ENCODE measurements at regions not wholly inside any gene's neighbourhood (a gene's known extent, or its start where the extent isn't known, plus 50 kb on each side); places are given as distances from the start of the nearest gene placed in this dataset.

DNA sequence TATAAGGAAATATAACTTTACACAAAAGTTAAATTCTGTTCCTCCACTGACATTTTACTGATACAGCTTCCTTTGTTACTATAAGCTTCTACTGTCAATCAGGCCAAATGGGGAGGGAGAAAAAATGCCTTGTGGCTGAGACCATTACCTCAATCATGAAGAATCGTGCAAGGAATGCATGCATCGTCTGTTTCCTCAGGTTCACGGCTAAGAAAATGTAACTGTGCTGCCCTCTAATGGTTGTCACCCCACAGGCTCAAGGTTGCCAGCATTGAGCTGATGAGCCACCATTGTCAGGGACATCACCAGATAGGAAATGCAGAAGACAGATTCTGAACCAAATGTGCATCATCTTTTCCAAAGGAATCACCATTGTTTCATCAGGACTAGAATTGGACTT, 426.9 kb downstream of the CDH2 start:
- DNase-seq, result peak; percentile 88

DNA sequence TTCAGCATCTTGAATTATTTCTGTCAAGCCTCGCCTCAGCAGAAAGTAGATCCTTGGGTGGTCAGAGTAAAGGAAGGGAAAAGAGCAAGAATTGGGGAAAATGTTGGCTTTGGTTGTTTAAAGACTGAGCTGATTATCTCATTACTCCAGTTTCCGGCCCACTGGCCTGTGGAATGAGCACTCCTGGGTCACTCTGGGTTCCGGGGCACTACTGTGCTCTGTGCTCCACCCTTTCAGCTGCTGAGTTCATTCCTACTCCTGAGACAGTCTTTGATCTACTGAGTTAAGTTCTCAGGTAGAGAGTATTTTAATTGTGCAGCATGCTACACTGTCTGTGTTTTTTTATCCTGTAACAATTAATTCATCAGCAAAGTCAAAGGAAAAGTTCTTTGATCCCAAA, 427.7 kb downstream of the CDH2 start:
- DNase-seq, result no peak

DNA sequence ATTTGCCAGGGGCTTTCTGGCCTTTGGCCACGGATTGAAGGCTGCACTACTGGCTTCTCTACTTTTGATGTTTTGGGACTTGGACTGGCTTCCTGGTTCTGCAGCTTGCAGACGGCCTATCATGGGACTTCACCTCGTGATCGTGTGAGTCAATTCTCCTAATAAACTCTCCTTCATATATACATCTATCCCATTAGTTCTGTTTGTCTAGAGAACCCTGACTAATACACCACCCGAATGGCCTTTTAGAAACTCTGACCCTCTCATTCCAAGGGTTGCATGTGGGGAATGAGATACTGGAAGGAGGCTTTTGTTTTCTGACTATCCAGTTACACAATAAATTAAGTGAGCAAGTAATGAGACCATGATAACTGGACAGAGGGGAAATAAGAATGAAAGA, 430.7 kb downstream of the CDH2 start:
- DNase-seq, result no peak

DNA sequence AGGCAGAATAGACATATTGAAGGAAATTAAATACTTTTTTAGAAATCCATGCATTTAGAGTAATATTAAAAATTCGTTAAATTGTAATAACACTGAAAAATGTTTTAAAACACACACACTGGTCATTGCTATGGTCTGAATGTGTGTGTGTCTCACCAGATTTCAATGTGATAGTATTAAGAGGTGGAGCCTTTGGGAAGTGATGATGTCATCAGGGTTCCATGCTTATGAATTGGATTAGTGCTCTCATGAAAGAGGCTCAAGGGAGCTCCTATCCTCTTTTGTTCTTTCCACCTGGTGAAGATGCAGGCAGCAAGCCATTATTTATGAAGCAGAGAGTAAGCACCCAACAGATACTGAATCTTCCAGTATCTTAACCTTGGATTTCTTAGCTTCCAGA, 441.8 kb downstream of the CDH2 start:
- DNase-seq, result no peak

DNA sequence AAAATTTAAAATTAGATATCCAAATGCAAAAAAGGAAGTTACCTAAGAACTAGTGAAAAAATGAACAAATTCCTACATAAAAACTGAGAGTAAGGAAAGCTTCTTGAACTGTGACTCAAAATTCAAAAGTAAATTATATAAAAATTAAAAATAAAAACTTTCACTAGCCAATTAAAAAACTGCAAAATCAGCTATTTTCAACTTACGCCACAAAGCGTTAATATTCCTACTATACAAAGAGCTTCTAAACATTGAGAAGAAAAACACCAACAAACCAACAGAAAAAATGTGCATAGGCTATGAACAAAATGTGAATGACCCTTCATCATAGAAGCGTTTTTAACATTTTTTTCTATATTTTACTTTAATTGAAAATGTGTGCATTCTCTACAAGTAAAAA, 445.7 kb downstream of the CDH2 start:
- DNase-seq, result no peak

DNA sequence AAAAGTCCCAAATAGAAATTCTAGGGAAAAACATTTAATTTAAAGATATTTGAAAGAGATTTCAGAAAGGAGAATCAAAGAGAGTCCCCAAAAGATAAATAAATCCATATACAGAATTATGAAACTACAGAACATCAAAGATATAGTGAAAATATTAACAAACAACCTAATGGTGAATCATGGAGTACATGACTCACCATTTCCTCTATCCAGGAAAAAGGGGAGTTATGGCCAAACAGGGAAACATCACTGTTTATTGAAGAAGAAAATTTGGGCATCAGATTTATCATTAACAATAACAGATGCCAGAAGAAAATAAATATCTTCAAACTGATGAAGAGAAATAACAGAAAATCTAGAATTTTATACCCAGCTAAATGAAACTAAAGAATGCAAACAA, 448.3 kb downstream of the CDH2 start:
- no peak for DNase-seq

DNA sequence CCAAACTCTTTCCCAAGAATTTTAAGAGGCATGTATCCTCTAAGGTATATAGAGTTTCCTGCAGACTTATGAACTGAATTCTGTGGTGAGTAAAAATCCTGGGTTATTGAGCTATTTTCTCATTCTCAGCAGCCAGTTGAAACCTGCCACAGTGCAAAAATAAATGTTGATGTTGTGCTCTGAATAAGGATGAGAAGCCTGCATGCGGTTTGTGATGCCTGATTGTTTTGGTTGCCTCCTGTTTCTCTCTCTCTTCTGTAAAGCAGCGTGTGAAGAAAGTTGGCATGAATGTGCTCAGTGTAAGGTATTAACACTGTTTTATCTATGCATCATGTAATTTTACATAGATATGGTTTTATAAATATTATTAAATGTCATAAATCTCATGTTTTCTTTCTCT, 452.6 kb downstream of the CDH2 start:
- DNase-seq, result no peak

DNA sequence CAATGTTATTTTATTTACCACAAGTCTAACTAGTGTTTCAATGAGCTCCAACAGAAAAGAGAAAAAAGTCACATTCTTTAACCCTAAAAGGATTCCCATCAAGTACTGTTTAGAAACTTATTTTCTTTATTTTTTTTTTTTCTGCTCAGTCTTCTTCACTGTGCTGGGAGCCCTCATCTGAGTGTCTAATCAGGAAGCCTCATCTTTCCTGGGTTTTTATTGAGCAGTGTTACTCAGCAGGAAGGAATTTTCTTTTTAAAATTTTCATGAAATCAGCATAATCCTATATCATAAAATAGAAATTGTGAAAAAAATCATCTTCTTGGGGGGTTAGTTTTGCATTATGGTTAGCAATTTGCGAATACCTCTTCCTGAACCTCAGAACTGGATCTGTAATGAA, 453.8 kb downstream of the CDH2 start:
- DNase-seq, result no peak

DNA sequence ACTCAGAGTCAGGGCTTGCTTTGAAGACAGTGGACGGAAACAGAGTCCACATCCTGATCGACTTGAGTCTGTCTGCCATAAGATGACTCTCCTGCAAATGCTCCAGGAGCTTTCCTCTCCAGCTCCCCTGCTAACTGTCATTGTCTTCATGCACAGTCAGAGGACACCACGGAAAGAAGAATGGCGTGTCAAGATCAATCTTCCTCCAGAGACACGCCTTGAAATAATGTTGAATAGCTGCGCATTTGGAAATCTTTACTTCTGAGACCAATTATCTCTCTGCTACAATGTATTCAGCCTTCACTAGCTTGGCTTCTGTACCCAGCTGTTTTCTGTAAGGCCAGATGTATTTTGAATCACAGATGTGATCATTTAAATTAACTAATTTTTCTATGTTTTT, 457.2 kb downstream of the CDH2 start:
- DNase-seq, result no peak

DNA sequence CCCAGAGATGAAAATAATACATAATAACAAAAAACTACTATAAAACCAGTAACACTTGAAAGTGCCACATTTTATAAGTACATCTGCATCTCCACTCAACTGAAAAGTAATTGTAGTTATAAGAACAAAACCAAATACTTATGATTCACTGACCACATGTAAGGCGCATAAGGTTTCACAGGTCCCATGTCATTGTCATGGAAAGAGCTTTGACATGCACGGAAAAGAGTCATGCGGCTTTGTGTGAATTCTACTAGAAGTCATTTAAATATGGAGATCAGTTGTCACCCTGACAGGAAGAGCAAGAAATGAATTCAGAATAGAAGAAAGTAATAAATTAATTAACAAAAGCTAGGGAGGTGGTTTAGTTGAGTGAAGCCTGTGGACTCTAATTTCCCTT, 459.1 kb downstream of the CDH2 start:
- DNase-seq, result no peak

DNA sequence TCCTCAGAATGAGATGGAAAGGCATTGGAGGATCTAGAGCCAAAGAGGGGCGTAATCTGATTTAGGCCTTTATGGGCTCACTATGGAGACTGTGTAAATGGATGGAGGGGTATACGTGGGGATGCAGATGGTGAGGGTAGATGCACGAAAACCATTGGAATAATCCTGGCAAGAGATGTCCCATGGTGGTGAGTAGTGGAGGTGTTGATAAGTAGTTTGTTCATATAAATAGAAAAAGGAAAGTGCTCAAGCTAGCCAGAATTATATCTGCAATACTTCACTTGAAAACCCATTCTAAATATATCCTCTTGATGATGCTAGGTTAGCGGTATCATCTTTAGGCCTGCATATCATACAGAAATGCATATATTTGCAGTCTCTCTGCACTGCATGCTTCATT, 459.7 kb downstream of the CDH2 start:
- DNase-seq, result no peak

DNA sequence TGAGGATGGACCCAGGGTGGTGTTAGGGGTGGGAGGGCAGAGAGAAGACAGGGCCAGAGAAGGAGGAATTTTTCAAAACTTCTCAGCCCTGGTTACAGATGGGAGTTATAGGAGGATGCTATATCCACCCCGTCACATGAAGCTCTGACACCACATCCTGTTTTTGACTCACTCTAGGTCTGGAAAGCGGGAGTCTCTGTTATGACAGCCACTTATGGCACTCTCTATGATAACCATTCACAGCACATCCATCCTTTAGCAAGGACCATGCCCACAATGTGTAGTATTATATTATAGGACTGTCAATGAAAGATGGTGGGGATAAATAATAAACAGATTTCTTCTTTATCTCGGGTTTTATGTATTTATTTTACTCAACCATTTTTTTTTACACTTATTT, 461.2 kb downstream of the CDH2 start:
- DNase-seq, result no peak

DNA sequence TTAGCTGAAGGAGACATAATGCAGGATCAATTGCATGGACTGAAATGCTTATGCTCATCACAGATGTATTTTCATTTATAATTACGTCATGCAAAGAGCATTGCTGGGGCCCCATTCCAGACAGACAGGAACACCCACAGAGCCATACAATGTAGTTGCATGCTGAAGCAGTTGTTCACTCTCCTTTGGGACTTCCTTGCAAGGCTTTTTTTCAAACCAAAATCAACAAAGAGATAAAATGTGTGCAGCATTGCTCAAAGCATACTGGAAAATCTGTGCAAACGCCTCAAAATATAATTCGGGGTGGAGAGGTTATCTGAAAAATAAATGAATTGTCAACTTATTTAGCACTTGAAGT, 463.2 kb downstream of the CDH2 start:
- DNase-seq, result no peak

DNA sequence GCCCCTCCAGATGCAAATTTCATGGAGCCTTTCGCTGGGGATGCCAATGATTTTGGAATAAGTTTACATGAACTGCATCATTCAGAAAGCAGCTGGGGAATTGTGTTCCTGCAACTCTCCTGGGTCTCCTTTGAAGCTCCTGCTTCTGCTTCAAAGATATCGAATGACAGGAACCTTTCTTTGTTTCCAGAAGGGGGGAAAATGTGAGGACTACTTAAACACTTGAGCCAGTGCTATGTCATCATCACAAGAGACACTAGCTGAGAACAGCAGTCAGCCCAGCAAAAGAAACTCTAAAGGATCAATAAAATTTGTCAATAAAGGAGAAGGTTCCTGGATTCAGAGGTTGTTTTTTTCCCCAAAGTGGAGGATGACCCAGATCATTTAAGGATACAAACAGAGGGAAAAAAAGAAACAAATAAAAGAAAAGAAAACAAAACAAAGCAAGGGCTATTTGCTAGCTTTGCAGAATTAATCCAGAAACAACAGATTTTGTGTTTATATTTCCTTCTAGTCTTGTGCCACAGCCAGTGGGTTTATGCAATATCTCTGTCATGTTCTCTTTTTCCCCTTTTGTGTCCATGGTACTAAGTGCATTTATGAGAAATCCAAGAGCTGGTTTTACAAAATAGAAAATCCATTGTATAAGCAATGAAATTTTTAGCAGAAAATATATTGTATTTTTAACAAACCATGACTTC, 463.7 kb downstream of the CDH2 start:
- no peak for DNase-seq

DNA sequence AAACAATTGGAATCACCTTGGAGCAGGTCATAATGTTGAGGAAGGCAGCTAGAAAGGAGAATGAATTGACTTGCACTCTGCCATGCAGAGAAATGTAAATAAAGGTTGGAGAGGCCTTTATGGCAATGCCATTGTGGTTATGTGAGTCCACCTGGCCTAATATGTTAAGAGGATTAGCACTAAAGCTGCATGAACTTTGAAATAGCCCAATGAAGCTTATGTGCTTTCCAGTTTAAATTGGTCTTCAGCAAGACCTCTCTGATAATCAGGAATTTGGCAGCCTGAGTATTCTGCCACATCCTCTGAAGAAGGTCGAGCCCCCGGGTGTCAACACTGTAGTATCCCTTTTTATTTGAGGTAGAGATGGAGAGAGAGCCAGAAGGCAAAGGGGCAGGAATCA, 464.9 kb downstream of the CDH2 start:
- no peak for DNase-seq

DNA sequence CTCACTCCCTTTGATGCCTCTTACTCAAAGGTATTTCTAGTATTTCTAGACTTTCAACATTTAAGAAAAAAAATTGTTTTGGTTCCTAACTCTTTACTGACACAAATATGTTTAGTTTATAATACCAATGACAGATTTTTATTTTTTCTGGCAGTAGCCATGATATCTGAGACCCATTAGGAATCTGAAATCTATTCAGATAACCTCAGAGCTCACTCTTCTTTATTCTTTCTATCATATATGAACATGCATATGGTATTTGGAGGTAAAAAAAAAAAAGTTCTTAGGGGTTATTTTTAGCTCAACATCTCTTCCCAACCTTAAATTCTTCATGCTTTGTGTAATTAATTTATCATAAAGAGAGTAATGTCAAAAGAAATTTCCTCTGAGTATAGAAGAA, 465.5 kb downstream of the CDH2 start:
- no peak for DNase-seq

DNA sequence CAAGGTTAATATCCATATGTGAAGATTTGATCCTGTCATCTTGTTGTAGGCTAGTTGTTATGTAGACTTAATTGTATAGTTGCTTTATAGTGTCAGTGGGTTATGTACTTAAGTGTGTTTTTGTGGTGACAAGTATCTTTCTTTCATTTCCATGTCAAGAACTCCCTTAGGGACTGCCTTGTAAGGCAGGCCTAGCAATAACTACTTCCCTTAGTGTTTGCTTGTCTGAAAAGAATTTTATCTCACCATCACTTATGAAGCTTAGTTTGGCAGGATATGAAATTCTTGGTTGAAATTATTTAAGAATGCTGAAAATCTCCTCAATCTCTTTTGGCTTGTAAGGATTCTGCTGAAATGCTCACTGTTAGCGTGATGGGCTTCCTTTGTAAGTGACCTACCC, 467.6 kb downstream of the CDH2 start:
- no peak for DNase-seq

DNA sequence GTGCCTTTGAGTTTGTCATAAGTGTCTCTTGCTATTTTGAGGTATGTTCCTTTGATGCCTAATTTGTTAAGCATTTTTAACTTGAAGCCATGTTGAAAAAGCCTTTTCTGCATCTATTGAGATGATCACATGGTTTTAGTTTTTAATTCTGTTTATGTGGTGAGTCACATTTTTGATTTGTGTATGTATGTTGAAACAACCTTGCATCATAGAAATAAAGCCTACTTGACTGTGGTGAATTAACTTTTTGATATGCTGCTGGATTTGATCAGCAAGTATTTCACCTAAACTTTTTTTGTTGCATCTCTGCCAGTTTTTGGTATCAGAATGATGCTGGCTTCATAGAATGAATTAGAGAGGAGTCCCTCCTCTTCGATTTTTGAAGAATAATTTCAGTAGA, 469.7 kb downstream of the CDH2 start:
- DNase-seq, result no peak

DNA sequence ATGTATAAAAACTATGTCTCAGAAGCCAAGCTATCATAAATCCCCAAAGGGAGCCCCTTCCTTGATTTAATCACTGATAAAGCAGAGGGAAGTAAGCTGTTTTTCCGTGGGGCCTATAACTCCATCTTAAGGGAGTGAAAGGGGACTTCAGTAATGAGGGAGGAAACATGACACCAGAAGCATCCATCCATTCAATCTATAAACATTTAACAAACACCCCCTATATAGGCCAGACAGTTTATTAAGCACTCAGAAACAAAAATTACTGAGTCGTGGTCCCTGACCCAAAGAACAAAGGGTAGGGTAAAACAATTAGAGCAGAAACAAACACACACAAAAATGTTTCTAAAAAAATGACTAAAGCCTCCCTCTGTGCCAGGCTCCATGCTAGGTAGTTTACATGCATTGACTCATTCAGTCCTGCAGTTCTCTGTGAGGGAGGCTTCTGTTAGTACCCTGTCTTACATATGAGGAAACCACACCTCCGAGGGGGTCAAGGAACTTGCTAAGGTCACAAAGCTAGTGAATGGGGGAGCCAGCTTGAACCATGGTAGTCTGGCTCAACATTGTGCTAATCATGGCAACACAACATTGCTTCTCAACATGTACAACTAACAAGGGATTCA, 472.1 kb downstream of the CDH2 start:
- no peak for DNase-seq

DNA sequence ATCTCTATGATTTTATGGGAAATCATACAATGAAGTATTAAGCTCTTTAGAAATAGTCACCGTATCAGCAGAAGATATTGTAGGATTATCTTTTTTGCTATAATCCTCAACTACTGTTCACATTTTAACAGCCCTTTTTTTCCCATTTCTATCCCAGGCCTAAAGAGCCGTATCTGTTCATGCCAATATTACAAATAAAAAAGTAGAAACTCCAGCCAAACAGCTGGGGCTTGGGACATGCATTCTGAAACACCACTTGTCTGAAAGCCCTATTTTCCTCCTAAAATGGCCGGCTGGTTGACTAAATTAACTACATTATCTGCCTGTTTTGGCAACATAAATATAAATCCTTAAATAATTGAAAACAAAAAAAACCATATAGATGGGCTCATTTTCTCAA, 477.8 kb downstream of the CDH2 start:
- DNase-seq, result no peak

DNA sequence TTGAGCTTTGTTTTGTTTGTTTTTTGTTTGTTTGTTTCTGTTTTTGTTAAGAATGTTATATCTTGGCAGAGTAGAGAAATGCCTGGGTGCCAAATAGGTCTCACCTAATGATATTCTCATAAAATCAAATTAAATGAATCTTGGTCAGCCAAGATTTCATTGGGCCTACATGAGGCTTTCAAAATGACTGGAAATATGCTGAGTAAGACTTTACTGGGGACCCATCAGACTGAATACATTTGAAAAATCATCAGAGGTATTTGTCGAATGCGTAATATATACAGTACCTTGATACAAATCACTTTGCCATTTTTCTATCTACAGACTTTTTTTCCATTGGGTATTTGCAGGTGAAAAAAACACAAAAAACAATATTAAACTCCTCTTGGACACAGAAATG, 480.8 kb downstream of the CDH2 start:
- no peak for DNase-seq

DNA sequence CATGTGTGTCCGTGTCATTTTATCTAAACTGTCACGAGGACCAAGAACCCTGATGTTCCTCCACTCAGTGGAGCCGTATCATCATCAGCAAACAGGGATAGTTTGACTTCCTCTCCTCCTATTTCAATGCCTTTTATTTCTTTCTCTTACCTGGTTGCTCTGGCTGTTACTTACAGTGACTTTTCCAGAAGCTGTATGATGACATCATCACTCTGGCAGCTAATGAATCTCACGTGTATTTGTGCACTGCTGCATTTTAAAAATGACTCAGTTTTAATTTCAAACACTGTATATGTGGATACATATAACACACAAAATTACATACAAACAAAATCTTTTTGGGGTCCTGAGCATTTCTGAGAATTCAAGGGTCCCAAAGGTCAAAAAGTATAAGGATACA, 481.4 kb downstream of the CDH2 start:
- DNase-seq, result no peak

DNA sequence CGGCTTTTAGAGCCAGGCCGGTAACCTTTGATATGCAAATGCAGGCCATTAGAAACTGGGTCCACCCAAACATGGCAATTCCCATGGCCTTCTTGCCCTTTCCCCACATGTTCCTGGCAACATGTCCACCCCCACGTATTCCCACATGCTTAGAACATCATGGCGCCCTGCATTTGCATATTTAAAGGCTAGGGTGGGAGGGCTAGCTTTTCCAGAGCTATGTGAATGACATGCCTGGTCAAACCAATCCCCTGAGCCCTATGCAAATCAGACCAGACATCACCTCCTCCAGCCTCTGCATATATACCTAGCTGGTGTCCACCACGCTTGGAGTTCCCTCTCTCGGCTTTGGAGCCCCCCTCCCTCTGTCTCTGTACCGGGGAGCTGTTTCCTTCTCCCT, 481.9 kb downstream of the CDH2 start:
- no peak for DNase-seq

DNA sequence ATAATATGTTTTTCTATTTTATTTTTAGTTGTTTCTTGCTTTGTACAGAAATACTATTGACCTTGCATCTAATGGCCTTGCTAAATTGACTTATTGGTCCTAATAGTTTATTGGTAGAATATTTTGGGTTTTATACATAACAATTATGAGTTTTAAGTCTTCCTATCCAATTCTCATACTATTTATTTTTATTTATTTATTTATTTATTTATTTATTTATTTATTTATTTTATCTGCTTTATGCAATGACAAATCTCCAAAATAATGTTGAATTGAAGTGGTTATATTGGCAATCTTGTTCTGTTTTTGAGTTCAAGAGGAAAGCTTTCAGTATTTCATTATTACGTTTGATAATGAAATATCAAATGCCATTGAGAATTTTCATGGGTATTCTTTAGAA, 488.3 kb downstream of the CDH2 start:
- no peak for DNase-seq

DNA sequence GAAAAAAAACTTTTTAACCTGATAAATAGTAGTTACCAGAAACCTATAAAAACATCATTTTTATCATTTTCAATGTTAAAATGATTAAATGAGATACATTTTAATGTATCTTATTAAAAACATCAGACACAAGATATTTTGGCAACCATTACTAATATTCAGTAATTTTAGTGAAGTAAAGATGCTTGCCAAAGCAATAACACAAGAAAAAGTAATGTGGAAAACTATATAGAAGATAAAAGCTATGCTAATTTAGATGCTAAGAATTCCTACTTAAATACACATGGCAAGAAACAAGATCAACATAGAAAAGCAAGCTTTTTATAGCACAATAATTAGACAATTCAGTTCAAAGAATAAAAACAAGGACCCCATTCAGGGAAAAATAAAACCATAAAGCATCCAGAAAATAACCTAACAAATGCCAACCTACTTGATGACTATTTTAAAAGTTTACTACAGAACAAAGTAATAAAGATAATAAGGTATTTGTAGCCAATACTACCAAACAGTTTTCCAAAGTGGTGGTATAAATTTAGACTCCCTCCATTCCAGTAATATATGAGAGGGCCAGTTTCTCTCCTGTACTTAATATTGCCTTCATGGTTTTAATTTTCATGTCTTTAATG, 489.5 kb downstream of the CDH2 start:
- no peak for DNase-seq
